CD14-positive monocyte (primary cell): ENCODE measurements at regions not wholly inside any gene's neighbourhood (a gene's known extent, or its start where the extent isn't known, plus 50 kb on each side); places are given as distances from the start of the nearest gene placed in this dataset.

Experiments
- DNase-seq, 3 donors: peaks; one replicate each; pipeline ENCODE4 v3.0.0-alpha.2; 2011 to 2022
- H2AFZ ChIP-seq: 2 replicates; pipeline ENCODE4 v1.6.0; 2012; ENCODE audit warnings: mild to moderate bottlenecking, low read depth, low read length, inconsistent platforms; ENCODE audit not compliant: insufficient read depth, poor library complexity, severe bottlenecking
- H3K27ac ChIP-seq, 2 donors: 1 replicate in 1 of 2; 2 replicates in 1 of 2; pipeline ENCODE4 v1.5.1; 2012 to 2013; ENCODE audit warnings: low read length in 2 of 2, control low read depth in 1 of 2, inconsistent platforms in 1 of 2, low read depth in 1 of 2, mild to moderate bottlenecking in 1 of 2
- H3K27me3 ChIP-seq, 2 donors: one replicate each; pipeline versions ENCODE4 v1.6.0 to v1.6.1; 2011 to 2013; ENCODE audit warnings: low read length in 2 of 2; ENCODE audit not compliant: control insufficient read depth in 2 of 2, insufficient read depth in 2 of 2
- H3K36me3 ChIP-seq, 2 donors: replicated peaks in 1 of 2; 1 replicate in 1 of 2; 2 replicates in 1 of 2; pipeline versions ENCODE4 v1.5.1 to v1.6.1; 2012 to 2013; ENCODE audit warnings: low read length in 2 of 2, control low read depth in 1 of 2, inconsistent platforms in 1 of 2, mild to moderate bottlenecking in 1 of 2; ENCODE audit not compliant: insufficient read depth in 2 of 2, control insufficient read depth in 1 of 2
- H3K4me1 ChIP-seq, 2 donors: 1 replicate in 1 of 2; 2 replicates in 1 of 2; pipeline versions ENCODE4 v1.5.1 to v1.6.1; 2012 to 2013; ENCODE audit warnings: low read length in 2 of 2, control low read depth in 1 of 2, inconsistent platforms in 1 of 2, mild to moderate bottlenecking in 1 of 2, moderate library complexity in 1 of 2; ENCODE audit not compliant: insufficient read depth in 2 of 2, control insufficient read depth in 1 of 2
- H3K4me2 ChIP-seq: replicated peaks from 2 replicates; pipeline ENCODE3; 2012; ENCODE audit warnings: low read length, moderate library complexity, mild to moderate bottlenecking; ENCODE audit not compliant: poor library complexity, severe bottlenecking; ENCODE audit errors: extremely low read depth
- H3K4me3 ChIP-seq, 3 experiments: fragments of 200-600 bp in 1 of 3; sonication (generic) in 1 of 3; replicated peaks in 1 of 3; 1 replicate in 2 of 3; 2 replicates in 1 of 3; pipeline ENCODE4 v1.5.1; 2011 to 2013; ENCODE audit warnings: low read length in 3 of 3, mild to moderate bottlenecking in 3 of 3, control low read depth in 2 of 3, low read depth in 2 of 3, inconsistent platforms in 1 of 3, moderate library complexity in 1 of 3
- H3K79me2 ChIP-seq: 2 replicates; pipeline ENCODE4 v1.6.0; 2012; ENCODE audit warnings: mild to moderate bottlenecking, control low read depth, inconsistent platforms, low read length, moderate library complexity; ENCODE audit not compliant: insufficient read depth
- H3K9ac ChIP-seq: 2 replicates; pipeline ENCODE4 v1.6.0; 2017; ENCODE audit warnings: low read length, mild to moderate bottlenecking; ENCODE audit not compliant: insufficient read depth, poor library complexity, severe bottlenecking
- H3K9me3 ChIP-seq, 2 donors: replicated peaks in 1 of 2; 1 replicate in 1 of 2; 2 replicates in 1 of 2; pipeline versions ENCODE4 v1.5.1 to v1.6.1; 2012 to 2013; ENCODE audit warnings: low read length in 2 of 2, control low read depth in 1 of 2; ENCODE audit not compliant: control insufficient read depth in 1 of 2, insufficient read depth in 1 of 2
- H4K20me1 ChIP-seq: 2 replicates; pipeline ENCODE4 v1.6.0; 2012; ENCODE audit warnings: mild to moderate bottlenecking, low read length, control low read depth, moderate library complexity; ENCODE audit not compliant: insufficient read depth
- H3K27ac Mint-ChIP-seq, 7 donors: one replicate each; pipeline ENCODE4 v1.8.0; 2020; ENCODE audit warnings: mild to moderate bottlenecking in 7 of 7, mixed read lengths in 7 of 7, moderate library complexity in 6 of 7, inconsistent platforms in 2 of 7
- H3K27me3 Mint-ChIP-seq, 3 donors: one replicate each; pipeline ENCODE4 v1.8.0; 2021 to 2022; ENCODE audit warnings: low read depth in 3 of 3, mild to moderate bottlenecking in 3 of 3, mixed read lengths in 3 of 3, moderate library complexity in 3 of 3, inconsistent platforms in 1 of 3
- H3K36me3 Mint-ChIP-seq, 2 donors: one replicate each; pipeline ENCODE4 v1.8.0; 2020; ENCODE audit warnings: mixed read lengths in 2 of 2, inconsistent platforms in 1 of 2, mild to moderate bottlenecking in 1 of 2
- H3K4me1 Mint-ChIP-seq: one replicate; pipeline ENCODE4 v1.8.0; 2020; ENCODE audit warnings: mild to moderate bottlenecking, mixed read lengths
- H3K4me3 Mint-ChIP-seq, 2 donors: one replicate each; pipeline ENCODE4 v1.8.0; 2020; ENCODE audit warnings: mild to moderate bottlenecking in 2 of 2, mixed read lengths in 2 of 2, moderate library complexity in 1 of 2
- H3K9me3 Mint-ChIP-seq, 7 donors: one replicate each; pipeline ENCODE4 v1.8.0; 2020 to 2022; ENCODE audit warnings: mixed read lengths in 7 of 7, mild to moderate bottlenecking in 6 of 7, moderate library complexity in 6 of 7, inconsistent platforms in 2 of 7
- CTCF ChIP-seq: fragments of 200-600 bp; IDR thresholded peaks from one replicate; pipeline ENCODE4 v1.8.0; 2022; ENCODE audit warnings: antibody characterized with exemption, mild to moderate bottlenecking
- WGBS: methylation state at CpG from one replicate; pipeline ENCODE4 v1.1.5; 2013; ENCODE audit warnings: missing lambda C conversion rate; ENCODE audit not compliant: insufficient coverage; 5-methylcytosine and 5-hydroxymethylcytosine counted together
- intact Hi-C, 2 donors: fragments of 100-400 bp; cut with micrococcal nuclease; formaldehyde crosslinking; loops; one replicate each; pipeline versions ENCODE4 v1.15.0 to v1.15.1; 2023

GRCh38 chr11:69560141-69560790, 78.8 kb downstream of the LINC01488 start:
- Histone ChIP-seq H4K20me1 (no peaks in the 10 kb centered on the region), H2AFZ (no peak overlapping the region), H3K9ac (no peak overlapping the region), H3K9me3 (no peaks in the 10 kb centered on the region), H3K36me3 (no peaks in the 10 kb centered on the region), H3K4me1 (no peaks in the 10 kb centered on the region), H3K27ac (no peak overlapping the region), H3K4me2 (no peak overlapping the region), H3K27me3 (no peaks in the 10 kb centered on the region), H3K79me2 (no peaks in the 10 kb centered on the region), H3K4me3 (no peak overlapping the region)
- WGBS = 91% methylated on average over 4 of the region's 4 CpGs
- no peak overlapping the region for H3K27ac Mint-ChIP-seq
- H3K4me3 Mint-ChIP-seq = no peak overlapping the region
- no peak for TF ChIP-seq CTCF
- H3K9me3 Mint-ChIP-seq = peaks cover 1 to 9% (median 3%) of the 10 kb centered on the region in 7 donors
- peaks cover 0 to 5% (median 4%) of the 10 kb centered on the region in 3 donors for H3K27me3 Mint-ChIP-seq
- H3K4me1 Mint-ChIP-seq = no peaks in the 10 kb centered on the region
- intact Hi-C loops = no loop called here
- DNase-seq = no peak
- H3K36me3 Mint-ChIP-seq = no peaks in the 10 kb centered on the region

- Histone ChIP-seq H3K27me3 (no peaks in the 10 kb centered on the region), H4K20me1 (no peaks in the 10 kb centered on the region), H3K4me3 (no peak overlapping the region), H3K4me1 (no peaks in the 10 kb centered on the region), H3K27ac (no peak overlapping the region), H3K9me3 (no peaks in the 10 kb centered on the region), H3K9ac (no peak overlapping the region), H3K36me3 (no peaks in the 10 kb centered on the region), H3K79me2 (no peaks in the 10 kb centered on the region), H3K4me2 (no peak overlapping the region), H2AFZ (no peak overlapping the region)
- Mint-ChIP-seq H3K27ac (no peak overlapping the region), H3K27me3 (peaks cover 0 to 7% (median 5%) of the 10 kb centered on the region in 3 donors), H3K9me3 (peaks cover 2 to 15% (median 10%) of the 10 kb centered on the region in 7 donors), H3K36me3 (no peaks in the 10 kb centered on the region), H3K4me3 (no peak overlapping the region), H3K4me1 (no peaks in the 10 kb centered on the region)
- no peak for DNase-seq
- intact Hi-C loops = no loop called here
- WGBS = 100% methylated on average over 1 of the region's 4 CpGs
- no peak for TF ChIP-seq CTCF
These were observed 78.7 kb upstream of the CCND1 start for GRCh38 chr11:69562302-69562701.
